Thoracic aorta (tissue), 2 donors: ENCODE measurements at regions not wholly inside any gene's neighbourhood (a gene's known extent, or its start where the extent isn't known, plus 50 kb on each side); places are given as distances from the start of the nearest gene placed in this dataset.

Experiments
- ATAC-seq: fragments of 150-250 bp; one replicate; pipeline ENCODE4 v1.8.0; 2017; ENCODE audit warnings: low read depth; ENCODE audit not compliant: insufficient number of reproducible peaks, low FRiP score
- DNase-seq: peaks from one replicate; pipeline ENCODE4 v3.0.0-alpha.2; 2020; ENCODE audit warnings: low spot score
- H3K27ac ChIP-seq, 2 donors: fragments of 200-600 bp; sonication (generic); 1 replicate in 1 of 2; 2 replicates in 1 of 2; pipeline ENCODE4 v1.5.1; 2016; ENCODE audit warnings: mild to moderate bottlenecking in 2 of 2, moderate library complexity in 2 of 2
- H3K27me3 ChIP-seq: fragments of 200-600 bp; sonication (generic); replicated peaks from 2 replicates; pipeline ENCODE4 v1.6.0; 2016; ENCODE audit warnings: mild to moderate bottlenecking; ENCODE audit not compliant: insufficient read depth
- H3K36me3 ChIP-seq: fragments of 200-600 bp; sonication (generic); one replicate; pipeline ENCODE4 v1.5.1; 2016
- H3K4me1 ChIP-seq, 2 donors: fragments of 200-600 bp; sonication (generic); 1 replicate in 1 of 2; 2 replicates in 1 of 2; pipeline versions ENCODE4 v1.5.1 to v1.6.0; 2016; ENCODE audit warnings: low read depth in 2 of 2, mild to moderate bottlenecking in 1 of 2; ENCODE audit not compliant: control insufficient read depth in 1 of 2
- H3K4me3 ChIP-seq: fragments of 200-600 bp; sonication (generic); 2 replicates; pipeline ENCODE4 v1.5.1; 2016; ENCODE audit warnings: mild to moderate bottlenecking
- H3K9me3 ChIP-seq: fragments of 200-600 bp; sonication (generic); 2 replicates; pipeline ENCODE4 v1.5.1; 2016
- TF ChIP-seq, protein P1 (sequence below): fragments of 200-600 bp; sonication (generic); IDR thresholded peaks from one replicate; pipeline ENCODE4 v1.5.1; 2019; ENCODE audit warnings: antibody characterized with exemption

DNA sequence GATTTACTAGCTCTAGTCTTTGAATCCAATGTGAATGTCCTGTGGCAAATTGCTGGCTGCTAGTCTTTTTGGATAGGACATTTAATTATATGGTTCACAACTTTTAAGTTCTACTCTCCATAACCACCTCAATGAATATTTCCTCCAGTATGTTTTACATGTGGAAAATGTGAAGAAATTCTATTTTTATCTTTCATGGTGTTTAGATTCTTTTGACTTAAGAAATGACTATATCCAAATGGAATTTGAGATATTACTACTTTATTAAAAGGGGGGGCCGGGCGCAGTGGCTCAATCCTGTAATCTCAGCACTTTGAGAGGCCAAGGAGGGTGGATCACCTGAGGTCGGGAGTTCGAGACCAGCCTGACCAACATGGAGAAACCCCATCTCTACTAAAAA is 202.0 kb downstream of the ARL4A start:
- H3K27me3 ChIP-seq, result no peaks in the 10 kb centered on the region
- DNase-seq (no peak), ATAC-seq (no peak)
- TF ChIP-seq, protein P1, sequence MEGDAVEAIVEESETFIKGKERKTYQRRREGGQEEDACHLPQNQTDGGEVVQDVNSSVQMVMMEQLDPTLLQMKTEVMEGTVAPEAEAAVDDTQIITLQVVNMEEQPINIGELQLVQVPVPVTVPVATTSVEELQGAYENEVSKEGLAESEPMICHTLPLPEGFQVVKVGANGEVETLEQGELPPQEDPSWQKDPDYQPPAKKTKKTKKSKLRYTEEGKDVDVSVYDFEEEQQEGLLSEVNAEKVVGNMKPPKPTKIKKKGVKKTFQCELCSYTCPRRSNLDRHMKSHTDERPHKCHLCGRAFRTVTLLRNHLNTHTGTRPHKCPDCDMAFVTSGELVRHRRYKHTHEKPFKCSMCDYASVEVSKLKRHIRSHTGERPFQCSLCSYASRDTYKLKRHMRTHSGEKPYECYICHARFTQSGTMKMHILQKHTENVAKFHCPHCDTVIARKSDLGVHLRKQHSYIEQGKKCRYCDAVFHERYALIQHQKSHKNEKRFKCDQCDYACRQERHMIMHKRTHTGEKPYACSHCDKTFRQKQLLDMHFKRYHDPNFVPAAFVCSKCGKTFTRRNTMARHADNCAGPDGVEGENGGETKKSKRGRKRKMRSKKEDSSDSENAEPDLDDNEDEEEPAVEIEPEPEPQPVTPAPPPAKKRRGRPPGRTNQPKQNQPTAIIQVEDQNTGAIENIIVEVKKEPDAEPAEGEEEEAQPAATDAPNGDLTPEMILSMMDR, result no peak
- peaks cover 0 to 10% of the 10 kb centered on the region in 2 donors for H3K4me1 ChIP-seq
- H3K9me3 ChIP-seq, result no peaks in the 10 kb centered on the region
- H3K36me3 ChIP-seq, result no peaks in the 10 kb centered on the region
- H3K27ac ChIP-seq, result peak overlapping the region in 1 of 2 donors; percentile 65
- no peak overlapping the region for H3K4me3 ChIP-seq

DNA sequence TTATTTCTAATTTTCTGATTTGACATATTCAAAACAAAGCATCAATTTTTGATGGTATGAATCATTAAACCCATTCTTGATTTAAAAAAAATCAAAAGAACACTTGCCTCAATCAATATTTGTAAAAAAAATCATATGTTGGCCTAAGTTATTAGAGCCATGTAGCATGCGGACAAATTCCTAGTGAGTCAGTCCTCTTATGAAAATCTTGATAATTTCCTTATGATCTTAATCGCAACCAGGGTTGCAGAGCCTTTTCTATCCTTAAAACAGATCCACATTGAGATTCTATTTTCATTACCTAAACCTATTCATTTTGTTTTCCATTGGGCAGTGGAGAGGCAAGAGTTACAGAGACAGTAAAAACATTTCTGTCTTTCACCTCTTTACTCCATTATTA is 203.2 kb downstream of the ARL4A start:
- H3K4me1 ChIP-seq, result peaks cover 0 to 10% of the 10 kb centered on the region in 2 donors
- TF ChIP-seq, protein P1, result no peak
- no peaks in the 10 kb centered on the region for H3K27me3 ChIP-seq
- DNase-seq (no peak), ATAC-seq (no peak)
- H3K36me3 ChIP-seq, result no peaks in the 10 kb centered on the region
- no peaks in the 10 kb centered on the region for H3K9me3 ChIP-seq
- H3K27ac ChIP-seq, result no peak overlapping the region
- H3K4me3 ChIP-seq, result no peak overlapping the region

DNA sequence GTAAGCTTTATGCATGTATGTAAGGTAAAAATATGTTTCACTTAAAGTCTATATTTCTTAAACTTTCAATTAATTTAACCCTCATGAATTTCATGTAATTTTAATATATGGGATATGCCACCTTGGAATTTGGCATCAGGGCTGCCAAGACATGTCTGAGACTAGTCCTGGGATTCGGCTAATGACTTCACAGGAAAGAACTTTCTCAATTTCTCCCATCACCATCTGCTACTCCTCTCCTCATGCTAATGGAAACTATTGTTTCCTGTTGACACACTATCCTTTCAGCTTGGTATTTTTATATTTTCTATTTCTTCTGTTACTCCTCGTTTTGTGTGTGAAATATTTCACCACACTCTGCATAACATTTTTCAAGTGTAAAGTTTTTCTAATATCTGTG is 205.9 kb downstream of the ARL4A start:
- TF ChIP-seq, protein P1, result no peak
- no peak overlapping the region for H3K27ac ChIP-seq
- ATAC-seq (no peak), DNase-seq (no peak)
- H3K4me3 ChIP-seq, result no peak overlapping the region
- H3K9me3 ChIP-seq, result no peaks in the 10 kb centered on the region
- H3K27me3 ChIP-seq, result no peaks in the 10 kb centered on the region
- peaks cover 0 to 10% of the 10 kb centered on the region in 2 donors for H3K4me1 ChIP-seq
- no peaks in the 10 kb centered on the region for H3K36me3 ChIP-seq

DNA sequence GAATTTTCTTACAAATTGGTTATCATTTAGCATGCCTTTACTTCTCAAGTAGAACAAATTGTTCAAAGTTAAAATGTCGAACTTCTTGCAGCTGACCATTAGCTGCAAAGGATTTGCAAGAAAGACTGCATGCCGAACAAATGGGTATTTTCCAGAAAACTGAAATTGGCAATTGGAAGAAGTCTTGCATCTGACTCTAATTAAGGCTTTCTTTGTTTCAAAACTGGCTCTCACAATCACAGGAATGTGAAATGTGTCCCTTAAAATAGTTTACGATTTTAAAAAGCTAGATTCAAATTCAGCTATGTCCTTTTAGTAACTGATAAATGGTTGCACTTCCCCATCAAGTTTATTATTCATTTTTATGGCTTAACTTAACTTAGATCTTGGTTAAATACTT is 207.9 kb downstream of the ARL4A start:
- Histone ChIP-seq H3K9me3 (no peaks in the 10 kb centered on the region), H3K4me1 (no peaks in the 10 kb centered on the region), H3K27ac (no peak overlapping the region), H3K36me3 (no peaks in the 10 kb centered on the region), H3K27me3 (no peaks in the 10 kb centered on the region), H3K4me3 (no peak overlapping the region)
- no peak for DNase-seq
- TF ChIP-seq, protein P1, result no peak
- ATAC-seq, result no peak

DNA sequence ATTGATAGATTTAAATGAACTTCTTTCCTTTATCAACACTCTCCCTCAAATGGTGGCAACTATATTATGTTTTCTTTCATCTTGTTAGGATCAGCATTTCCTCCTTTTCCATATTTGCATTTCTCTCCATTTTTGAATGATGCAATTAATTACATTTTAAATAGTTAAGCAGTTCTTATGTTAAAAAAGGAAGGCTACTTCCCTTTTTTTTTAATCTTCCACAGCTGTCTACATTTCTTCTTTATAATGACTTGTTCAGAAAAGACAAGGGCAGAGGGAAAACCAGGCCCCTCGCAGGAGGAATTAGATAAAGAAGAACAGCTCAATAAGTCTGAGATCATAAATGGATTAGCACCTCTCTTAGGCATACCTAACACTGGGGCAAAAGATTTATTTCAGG is 208.9 kb downstream of the ARL4A start:
- no peak overlapping the region for H3K4me3 ChIP-seq
- no peaks in the 10 kb centered on the region for H3K36me3 ChIP-seq
- no peaks in the 10 kb centered on the region for H3K9me3 ChIP-seq
- DNase-seq, result no peak
- TF ChIP-seq, protein P1, result no peak
- no peaks in the 10 kb centered on the region for H3K4me1 ChIP-seq
- ATAC-seq, result no peak
- no peaks in the 10 kb centered on the region for H3K27me3 ChIP-seq
- no peak overlapping the region for H3K27ac ChIP-seq
